Keratinocyte (primary cell): ENCODE measurements at regions not wholly inside any gene's neighbourhood (a gene's known extent, or its start where the extent isn't known, plus 50 kb on each side); places are given as distances from the start of the nearest gene placed in this dataset.

Experiments
- EZH2 ChIP-seq: IDR thresholded peaks from one replicate; pipeline ENCODE4 v1.6.1; 2012; ENCODE audit warnings: inconsistent platforms, mild to moderate bottlenecking, low read length, moderate library complexity
- TF ChIP-seq, protein P1 (sequence below), 3 experiments: IDR thresholded peaks in 1 of 3; conservative IDR thresholded peaks in 1 of 3; optimal IDR thresholded peaks in 1 of 3; 2 replicates in 2 of 3; 3 replicates in 1 of 3; pipeline versions ENCODE3 to v1.5.1; 2011; ENCODE audit warnings: low read length in 3 of 3, mild to moderate bottlenecking in 3 of 3, moderate library complexity in 2 of 3, control low read depth in 1 of 3, inconsistent platforms in 1 of 3; ENCODE audit not compliant: insufficient read depth in 2 of 3; ENCODE audit errors: extremely low read depth in 1 of 3

GRCh38 chr12:91309450-91309849 lies 126.8 kb upstream of the DCN start:
- TF ChIP-seq, protein P1, sequence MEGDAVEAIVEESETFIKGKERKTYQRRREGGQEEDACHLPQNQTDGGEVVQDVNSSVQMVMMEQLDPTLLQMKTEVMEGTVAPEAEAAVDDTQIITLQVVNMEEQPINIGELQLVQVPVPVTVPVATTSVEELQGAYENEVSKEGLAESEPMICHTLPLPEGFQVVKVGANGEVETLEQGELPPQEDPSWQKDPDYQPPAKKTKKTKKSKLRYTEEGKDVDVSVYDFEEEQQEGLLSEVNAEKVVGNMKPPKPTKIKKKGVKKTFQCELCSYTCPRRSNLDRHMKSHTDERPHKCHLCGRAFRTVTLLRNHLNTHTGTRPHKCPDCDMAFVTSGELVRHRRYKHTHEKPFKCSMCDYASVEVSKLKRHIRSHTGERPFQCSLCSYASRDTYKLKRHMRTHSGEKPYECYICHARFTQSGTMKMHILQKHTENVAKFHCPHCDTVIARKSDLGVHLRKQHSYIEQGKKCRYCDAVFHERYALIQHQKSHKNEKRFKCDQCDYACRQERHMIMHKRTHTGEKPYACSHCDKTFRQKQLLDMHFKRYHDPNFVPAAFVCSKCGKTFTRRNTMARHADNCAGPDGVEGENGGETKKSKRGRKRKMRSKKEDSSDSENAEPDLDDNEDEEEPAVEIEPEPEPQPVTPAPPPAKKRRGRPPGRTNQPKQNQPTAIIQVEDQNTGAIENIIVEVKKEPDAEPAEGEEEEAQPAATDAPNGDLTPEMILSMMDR (optimal IDR thresholded peaks at IDR 0.05 in 1 of 3, IDR thresholded peaks at IDR 0.05 in 1 of 3, conservative IDR thresholded peaks at IDR 0.05 in 1 of 3; ENCODE audit: extremely low read depth in 1 of 3, insufficient read depth in 2 of 3, low read length in 3 of 3): no peak
- TF ChIP-seq EZH2: no peak
